Superior temporal gyrus (tissue), 1 donor: ENCODE measurements at regions not wholly inside any gene's neighbourhood (a gene's known extent, or its start where the extent isn't known, plus 50 kb on each side); places are given as distances from the start of the nearest gene placed in this dataset.

Source experiments
- DNase-seq: peaks from one replicate; pipeline ENCODE4 v3.0.0-alpha.2; 2016; ENCODE audit errors: extremely low spot score

DNA sequence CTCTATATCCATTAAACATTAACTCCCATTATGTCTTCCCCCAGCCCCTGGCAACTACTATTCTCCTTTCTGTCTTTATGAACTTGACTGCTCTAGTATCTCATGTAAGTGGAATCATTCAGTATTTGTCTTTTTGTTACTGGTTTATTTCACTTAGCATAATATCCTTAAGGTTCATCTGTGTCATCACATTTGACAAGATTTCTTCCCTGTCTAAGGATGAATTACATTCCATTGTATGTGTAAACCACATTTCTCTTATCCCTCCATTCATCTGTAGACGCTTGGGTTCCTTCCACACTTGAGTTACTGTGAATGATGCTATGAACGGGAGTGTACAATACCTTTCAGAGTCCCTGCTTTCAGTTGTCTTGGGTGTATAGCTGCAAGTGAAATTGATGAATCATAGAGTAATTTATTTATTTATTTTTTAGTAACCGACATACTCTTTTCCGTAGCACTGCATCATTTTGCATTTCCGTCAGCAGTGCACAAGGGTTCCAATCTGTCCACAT is 399.7 kb upstream of the RBFOX1 start:
- DNase-seq, result no peak

DNA sequence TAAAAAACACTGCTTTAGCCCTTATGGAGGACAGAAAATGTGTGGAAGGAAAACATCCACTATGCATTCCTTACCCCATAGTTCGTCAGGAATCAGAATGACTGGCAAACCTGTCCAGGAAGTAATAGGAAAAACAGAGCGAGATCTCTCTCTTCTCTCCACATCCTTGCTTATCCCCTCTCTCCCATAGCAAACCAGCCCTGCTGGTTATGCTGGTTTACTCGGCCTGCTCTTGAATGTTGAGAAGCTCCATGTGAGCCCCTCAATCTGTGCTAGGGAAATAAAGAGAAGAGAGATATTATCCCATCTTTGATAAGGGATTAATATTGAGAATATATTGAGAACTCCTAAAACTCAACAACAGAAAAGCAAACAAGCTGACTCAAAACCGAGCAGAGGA is 402.8 kb upstream of the RBFOX1 start:
- DNase-seq, result no peak

DNA sequence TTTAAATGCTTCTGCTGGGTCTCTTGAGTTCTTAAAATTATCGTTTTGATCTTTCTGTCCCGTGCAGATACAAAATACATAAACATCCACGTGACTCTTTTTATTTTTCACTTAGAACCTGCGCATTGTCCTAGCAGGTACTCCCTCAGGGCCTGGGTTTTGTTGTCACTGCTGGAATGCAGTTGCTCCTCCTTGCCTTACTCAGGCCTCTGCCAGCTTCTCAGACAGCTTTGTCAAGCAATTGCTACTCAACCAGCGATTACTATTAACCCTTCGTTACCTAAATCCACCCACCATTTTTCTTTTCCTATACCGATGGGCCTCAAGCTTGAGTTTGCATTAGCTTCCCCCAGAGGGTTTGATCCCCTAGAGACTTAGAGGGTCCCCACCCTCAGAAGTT is 405.9 kb upstream of the RBFOX1 start:
- no peak for DNase-seq

DNA sequence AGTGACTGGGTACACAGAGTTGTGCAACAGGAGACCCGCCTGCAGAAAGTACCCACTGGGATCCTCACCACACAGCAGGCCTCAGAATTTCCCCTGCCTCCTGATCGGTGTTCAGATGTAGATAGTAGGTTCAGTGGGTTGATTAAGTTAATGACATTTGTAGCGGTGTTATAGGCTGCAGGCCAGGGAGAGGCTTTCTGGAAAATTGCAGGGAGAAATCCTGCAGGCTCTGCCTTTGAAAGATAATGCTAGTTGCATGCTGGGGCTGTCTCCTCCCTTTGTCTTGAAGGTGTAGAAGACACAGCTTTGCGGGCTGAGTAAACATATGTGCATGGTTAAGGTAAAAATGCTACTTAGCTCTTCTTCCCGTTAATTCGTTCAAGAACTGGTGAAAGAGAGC is 406.3 kb upstream of the RBFOX1 start:
- no peak for DNase-seq

DNA sequence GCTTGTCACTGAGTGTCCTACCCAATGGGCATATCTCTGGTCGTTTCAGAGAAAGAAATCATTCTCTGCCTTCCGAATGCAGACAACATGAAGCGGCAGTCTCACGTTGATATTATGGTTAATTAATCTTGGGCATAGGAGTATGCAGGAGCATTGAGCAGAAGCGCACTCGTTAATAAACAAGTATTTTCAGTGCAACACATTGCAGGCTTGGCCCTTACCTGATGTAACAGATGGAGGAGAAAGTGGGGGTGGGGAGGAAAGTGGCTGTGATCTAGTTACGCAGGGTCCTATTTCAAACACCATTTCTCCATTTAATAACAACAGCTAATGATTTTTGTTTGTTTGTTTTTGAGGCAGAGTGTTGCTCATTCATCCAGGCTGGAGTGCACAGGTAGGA is 414.0 kb upstream of the RBFOX1 start:
- DNase-seq, result no peak

DNA sequence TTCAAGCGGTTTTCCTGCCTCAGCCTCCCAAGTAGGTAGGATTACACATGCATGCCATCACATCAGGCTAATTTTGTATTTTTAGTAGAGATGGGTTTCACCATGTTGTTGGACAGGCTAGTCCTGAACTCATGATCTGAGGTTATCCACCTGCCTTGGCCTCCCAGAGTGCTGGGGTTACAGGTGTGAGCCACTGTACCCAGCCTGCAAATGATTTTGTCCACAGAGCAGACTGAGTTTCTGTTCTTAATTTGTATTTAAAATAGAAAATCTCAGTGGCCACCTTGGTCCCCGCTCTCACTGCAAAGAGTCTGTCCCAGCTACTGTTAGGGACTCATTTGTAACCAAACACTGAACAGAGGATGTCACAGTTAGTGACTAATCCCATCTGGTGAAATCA is 415.7 kb upstream of the RBFOX1 start:
- DNase-seq, result no peak

DNA sequence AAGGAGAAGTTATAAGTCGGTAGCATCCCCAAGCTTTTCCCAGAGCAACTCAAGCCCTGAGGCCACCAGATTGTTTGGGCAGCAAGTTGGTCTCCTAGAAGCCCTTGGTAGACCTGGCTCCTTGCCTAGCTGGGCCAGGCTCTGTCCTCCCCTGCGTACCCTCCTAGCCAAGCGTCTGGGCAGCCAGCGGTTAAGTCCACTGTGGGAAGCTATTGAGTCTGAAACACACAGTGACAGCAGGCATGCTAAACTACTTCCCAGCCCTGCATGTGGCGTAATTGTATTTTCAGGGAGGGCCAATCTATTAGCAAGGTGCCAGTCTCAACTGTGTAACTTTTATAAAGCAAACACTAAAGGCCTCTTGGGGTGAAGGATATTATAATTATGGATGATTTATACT is 419.1 kb upstream of the RBFOX1 start:
- no peak for DNase-seq

DNA sequence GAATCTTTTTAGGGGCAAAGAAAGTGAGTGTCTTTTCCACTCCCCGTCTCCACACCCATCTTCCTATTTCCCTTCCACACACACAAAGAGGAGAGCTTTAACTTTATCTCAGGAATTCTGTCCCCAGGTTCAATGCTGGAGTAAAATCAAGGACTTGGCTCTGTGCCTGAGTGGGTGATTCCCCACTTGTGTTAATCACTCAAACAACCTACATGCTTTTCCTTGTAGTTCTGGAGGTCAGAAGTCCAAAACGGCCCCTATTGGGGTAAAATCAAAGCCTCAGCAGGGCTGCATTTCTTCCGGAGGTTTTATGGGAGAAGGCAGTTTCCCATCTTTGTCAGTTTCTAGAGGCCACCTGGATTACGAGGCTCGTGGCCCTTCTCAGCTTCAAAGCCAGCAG is 422.3 kb upstream of the RBFOX1 start:
- no peak for DNase-seq

DNA sequence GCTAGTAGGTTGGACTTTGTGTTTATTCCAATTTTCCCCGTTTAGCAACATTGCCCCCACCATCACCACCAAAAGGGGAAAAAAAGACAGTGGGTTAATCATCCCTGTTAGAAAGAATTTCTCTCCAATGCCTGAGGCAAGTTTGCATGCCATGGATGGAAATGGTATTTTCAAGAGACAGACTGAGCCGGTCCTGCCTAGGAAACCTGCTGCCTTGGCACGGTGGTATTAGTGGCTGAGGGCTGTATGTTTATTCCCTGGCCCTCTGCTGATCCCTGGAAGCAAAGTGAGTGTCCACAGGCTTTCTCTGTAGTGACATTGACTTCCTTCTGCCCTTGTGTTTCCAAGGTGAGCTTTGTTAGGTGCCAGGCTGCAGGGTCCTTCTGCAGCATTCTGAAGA is 427.0 kb upstream of the RBFOX1 start:
- no peak for DNase-seq

DNA sequence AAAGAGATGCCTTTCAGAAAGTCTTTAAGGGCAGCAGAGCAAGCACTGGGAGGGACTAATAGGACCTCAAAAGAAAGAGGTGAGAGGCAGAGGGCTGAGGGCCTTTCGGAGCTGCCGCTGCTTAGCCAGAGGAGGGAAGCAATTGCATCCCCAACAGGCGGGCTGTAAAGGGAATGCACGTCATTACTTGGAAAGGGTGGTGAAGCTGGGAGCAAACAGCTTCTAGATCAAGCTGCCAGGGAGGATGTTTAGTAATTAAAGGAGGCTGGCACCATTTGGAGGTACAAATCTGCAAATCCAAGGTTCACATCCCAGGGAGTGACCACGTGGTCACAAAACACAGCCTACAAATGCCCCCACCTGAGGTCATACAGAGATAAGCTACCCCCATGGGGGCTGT is 429.0 kb upstream of the RBFOX1 start:
- no peak for DNase-seq

DNA sequence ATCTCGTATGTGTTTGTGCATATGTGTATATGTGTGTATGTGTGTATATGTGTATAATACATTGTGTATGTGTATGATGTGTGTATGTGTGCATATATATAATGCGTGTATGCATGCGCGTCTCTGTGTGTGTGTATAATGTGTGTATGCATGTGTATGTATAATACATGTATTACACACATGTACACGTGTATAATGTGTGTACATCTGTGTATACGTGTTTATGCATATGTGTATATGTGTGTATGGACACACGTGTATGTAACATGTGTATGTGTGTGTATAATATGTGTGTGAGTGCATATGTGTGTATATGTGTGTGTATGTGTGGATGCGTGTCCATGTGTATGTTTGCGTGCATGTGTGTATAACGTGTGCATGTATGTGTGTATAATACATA is 433.7 kb upstream of the RBFOX1 start:
- no peak for DNase-seq

DNA sequence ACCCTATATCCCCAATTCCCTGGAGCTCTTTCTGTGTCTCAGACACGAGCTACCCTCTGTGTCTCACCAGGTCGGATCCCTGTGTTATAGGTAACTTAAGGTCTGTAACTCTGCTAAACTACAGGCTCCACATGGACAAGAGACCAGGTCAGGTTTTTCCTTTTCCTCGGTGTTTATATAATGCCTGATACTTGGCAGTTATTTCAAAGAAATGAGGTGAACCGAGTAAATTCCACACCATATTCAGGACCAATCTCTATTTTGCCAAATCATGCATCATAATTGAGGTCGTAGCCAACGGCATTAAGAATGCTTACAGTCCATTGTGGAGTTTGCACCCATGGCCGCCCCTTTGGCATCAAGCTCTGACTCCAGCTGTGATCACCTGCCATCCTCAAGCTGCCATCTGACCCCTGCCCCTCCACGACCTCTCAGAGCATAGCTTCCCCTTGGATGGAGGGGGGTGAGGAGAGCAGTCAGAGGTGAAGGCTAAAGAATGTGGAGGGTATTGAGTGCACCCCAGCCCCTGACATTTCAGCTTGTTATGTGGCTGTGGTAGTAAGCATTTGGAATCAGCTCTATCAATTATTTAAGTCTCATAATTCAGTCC is 434.7 kb upstream of the RBFOX1 start:
- no peak for DNase-seq

DNA sequence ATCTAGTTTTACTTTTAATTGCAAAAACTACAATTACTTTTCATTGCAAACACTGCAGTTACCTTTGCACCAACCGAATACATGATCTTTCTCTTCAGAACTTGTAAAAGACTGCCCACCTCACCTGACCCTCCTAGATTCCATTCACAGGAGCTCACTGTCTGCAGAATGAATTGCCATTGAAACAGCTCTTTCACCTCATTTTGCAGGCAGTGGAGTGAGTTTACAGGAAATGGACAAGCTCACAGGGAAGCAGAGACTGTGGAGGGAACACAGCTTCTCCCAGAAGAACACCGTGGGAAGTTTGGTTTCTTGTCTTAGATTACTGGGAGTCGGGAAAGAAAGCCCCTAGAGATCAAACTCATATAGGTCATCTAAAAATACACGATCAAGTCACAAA is 439.7 kb upstream of the RBFOX1 start:
- DNase-seq, result no peak

DNA sequence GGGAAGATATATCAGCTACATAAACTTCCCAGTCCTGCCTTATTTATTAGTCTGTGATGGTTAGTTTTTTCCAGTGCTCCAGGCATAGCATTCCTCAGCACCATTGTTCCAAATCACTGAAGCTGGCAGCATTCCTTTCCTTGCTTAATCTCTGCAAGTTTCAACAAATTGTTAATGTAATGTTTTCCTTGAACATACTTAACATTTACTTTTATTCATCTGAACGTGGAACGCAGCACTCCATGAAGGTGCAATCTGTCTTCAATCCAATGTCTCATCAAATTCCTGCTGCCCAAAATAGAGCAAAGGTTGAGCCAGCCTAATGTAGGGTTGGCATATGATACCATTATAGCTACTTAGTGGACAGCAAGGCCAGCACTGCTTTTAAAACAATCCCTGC is 441.1 kb upstream of the RBFOX1 start:
- no peak for DNase-seq

DNA sequence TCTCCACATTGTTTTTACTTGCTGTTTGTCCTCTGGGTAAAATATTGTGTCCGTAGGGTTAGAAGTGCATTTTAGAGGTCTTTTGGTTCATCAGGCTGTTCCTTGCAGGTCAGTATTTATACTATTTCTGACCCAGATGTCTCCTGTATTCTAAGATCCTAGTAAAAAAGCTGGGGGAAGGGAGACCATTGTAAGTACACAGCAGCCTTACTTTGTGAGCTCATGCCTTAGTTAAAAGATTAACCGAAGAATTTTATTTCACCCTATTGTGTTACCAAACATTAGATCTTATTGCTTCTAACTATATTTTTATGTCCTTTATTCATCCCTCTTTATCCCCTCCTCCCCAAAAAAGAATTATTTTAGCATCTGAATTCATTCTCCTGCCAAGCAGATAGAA is 444.1 kb upstream of the RBFOX1 start:
- DNase-seq, result no peak

DNA sequence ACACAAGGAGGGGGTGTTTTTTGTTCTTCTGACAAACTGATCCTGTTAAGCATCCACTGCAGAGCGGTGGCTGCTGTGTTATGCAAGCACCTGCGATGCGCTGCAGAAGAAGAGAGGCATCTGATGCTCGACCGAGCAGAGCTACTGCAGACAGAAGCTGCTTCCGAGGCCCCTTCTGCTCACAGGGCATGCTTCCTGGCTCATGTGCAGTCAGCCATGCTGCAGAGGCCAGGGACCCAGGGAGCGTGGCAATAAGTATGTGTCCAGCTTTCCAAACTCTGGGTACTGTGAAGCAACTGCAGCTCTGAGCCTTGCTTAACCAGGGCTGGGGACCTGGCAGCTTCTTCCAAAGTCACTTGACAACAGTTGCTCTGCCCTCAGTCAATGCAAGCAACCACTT is 448.6 kb upstream of the RBFOX1 start:
- DNase-seq, result no peak

DNA sequence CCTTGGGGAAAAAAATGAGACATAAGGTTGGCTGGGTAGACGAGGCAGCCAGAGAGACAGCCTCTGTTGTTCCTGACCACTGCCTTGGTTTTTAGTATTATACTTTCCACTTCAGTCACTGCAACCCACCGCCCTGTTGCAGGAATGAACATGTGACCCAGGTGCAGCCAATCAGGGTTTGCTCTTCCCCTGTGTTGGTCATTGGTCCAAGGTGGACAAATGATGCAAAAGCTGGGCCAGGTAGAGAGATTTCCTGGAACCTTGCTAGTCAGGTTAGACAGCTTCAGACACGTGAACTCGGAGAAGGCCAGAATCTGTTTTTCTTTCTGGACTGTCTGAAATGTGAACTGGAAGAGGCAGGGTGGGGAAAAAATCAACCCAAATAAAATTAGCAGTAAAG is 452.4 kb upstream of the RBFOX1 start:
- DNase-seq, result no peak

DNA sequence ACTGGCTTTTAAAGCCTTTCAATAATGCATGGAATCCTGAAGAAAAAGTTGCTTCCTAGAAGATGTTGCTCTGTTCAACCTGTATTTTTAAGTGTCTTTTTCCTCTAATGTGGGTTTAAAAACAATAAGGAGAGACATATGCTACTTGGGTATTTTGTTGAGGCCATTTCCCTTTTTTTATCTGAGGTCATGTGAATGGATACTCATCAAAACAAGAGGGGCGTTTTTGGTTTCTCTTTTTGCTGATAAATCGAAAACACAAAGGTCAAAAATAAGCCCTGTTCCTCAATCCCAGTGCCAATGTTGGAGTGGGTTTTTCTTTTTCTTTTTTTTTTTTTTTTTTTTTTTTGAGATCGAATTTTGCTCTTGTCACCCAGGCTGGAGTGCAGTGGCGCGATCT is 468.0 kb upstream of the RBFOX1 start:
- DNase-seq, result no peak

DNA sequence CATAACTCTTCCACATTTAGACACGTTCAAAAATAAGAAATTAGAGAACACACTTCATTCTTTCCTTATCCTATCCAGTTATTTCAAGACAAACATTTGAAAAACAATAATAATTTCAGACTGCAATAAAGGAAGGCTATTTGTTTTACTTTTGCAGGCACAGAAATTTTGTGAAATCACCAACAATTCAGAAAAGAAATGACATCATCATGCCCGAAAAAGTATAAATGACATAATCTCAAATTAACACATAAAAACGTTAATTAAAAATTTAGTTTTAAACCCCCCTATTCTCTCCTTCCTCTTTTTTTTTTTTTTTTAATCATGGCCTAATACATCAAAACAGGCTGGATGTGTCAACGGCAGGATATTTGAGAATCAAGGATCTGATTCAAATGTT is 468.4 kb upstream of the RBFOX1 start:
- no peak for DNase-seq

DNA sequence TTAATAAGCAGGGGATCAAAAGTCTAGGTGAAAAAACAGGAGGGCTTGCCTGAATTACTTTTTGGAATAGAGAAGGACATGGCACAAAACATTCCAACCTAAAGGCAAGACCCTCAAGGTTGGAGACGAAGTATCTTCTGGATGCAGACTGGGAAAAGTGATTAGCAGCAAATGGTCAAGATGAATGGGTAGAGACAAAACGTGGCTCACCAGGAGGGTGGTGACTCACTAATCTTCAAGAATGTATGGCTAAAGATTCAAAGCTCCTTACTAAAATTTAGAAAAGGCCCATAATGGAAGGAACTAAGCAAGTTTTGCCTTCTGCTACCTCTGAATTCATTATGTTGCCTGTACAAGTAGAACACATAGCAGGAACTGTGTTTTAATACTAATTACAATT is 469.5 kb upstream of the RBFOX1 start:
- DNase-seq, result no peak

DNA sequence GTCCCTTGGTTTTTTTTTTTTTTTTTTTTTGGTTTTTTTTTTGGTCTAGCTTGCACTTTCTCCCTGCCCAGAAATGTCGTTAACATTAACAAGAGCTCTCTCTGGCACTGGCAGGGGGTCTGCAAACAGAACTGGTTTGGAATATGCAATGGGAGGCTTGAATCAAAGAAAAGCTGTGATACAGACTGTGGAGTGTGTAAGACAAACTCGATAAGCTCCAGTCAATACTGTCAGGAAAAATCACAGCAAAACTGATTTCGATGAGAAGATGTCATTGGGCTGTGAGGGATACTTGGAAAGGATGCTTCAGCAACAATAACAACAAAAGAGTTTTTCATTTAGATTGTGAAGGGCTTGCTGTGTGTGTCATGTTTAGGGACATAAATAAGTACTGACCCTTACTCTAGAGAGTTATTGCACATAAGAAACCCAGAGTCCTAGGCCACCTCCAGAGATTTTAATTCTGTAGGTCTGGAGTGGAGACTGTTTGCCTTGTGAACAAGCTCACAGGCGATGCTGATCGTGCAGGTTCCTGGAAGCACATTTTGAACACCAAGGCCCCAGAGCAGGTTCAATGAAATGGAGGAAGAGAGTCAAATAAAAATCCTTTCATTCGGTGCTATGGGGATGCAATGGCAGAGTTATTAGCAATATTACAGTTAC is 470.7 kb upstream of the RBFOX1 start:
- DNase-seq, result no peak

DNA sequence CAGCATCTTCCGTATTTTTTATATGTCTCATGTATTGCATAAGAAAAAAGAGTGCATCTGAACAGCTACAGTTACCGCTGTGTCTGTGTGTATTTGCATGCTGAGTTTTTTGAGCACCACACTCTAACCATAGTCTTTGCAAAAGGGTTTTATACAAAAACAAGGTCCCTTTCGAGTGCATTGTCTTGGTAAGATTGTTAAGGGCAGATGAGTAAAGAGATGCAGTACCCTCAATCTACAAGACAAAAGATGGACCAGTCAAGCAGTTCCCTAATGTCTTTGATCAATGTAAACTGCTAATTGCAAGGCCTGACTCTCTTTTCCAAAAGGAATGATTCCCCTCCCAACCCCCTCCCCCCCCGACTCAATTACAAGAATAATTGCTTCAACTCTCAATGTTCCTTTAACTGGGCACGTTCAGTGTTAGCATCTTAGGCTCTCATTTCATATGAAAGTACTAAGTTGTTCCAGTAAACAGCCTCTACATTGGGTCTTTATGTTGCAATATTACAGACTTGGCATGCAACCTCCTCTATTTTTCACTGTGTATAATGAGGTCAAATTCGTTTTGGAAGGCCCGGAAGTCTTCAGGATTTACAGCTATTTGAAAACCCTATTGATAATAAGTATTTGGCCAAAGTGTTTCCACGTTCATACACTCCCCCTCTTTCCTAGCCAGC is 471.4 kb upstream of the RBFOX1 start:
- no peak for DNase-seq

DNA sequence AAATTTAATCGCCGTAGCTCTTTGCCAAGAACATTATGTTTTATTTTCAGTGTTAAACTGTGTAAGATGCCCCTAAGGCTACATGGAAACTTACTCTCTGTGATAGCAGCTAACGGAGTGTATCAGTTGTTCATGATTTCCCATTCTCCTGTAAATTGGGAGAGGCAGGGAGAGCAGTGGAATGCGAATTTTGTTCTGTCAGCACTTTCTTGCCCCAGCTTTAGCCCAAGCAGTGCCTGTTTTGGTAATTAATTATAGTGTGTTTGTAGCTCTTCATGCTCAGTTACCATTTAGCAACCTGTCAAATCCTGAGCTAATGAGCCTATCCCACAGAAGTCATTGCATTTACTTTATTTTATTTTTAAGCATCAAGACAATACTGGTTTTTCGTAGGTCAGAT is 475.1 kb upstream of the RBFOX1 start:
- DNase-seq, result no peak
